HepG2 (cell line): ENCODE measurements at regions not wholly inside any gene's neighbourhood (a gene's known extent, or its start where the extent isn't known, plus 50 kb on each side); places are given as distances from the start of the nearest gene placed in this dataset.

Experiments
- ATAC-seq: fragments of 200-7000 bp; cut with Tn5 transposase; 3 replicates; pipeline ENCODE4 v1.9.1; 2020; ENCODE audit warnings: mild to moderate bottlenecking, moderate library complexity
- BruUV-seq: library from RNA; stranded (reverse); fragments of 400-500 nt; replicated peaks from 2 replicates; lab custom pipeline; 2021; lab: Mats Ljungman, UMichigan
- CTCF ChIA-PET: fragments of 300-600 bp; formaldehyde crosslinking; extraction: SDS; loops from one replicate; lab custom pipeline; 2021; ENCODE audit warnings: low total read pairs, inconsistent platforms, low intra/inter-chr PET ratio; lab: Yijun Ruan, JAX
- POLR2A ChIA-PET: fragments of 350-600 bp; sonication (Branson Sonifier 250); formaldehyde crosslinking; loops from one replicate; lab custom pipeline; 2020; ENCODE audit warnings: antibody characterized with exemption, inconsistent platforms; lab: Yijun Ruan, JAX
- DNase-seq: peaks from one replicate; pipeline ENCODE4 v3.0.0-alpha.2; 2015; ENCODE audit warnings: low spot score
- FAIRE-seq: peaks from 3 replicates; lab custom pipeline; 2011; peaks lifted over from hg19 to GRCh38; lab: Jason Lieb, UNC
- H2AFZ ChIP-seq: one replicate; pipeline ENCODE4 v1.6.1; 2011; ENCODE audit warnings: low read length, inconsistent platforms
- H3K27ac ChIP-seq: fragments of 300-600 bp; 3 replicates; pipeline ENCODE4 v1.8.0; 2011; ENCODE audit warnings: mixed run types, mild to moderate bottlenecking, mixed read lengths, low read length, inconsistent platforms; ENCODE audit not compliant: insufficient read depth; ENCODE audit errors: extremely low read length
- H3K27me3 ChIP-seq, 2 experiments: fragments of 200-600 bp in 1 of 2; 2 replicates in 1 of 2; 3 replicates in 1 of 2; pipeline versions ENCODE4 v1.6.0 to v1.8.0; 2011; ENCODE audit warnings: low read length in 2 of 2, mild to moderate bottlenecking in 2 of 2, moderate library complexity in 2 of 2, inconsistent platforms in 1 of 2; ENCODE audit not compliant: insufficient read depth in 2 of 2, control insufficient read depth in 1 of 2
- H3K36me3 ChIP-seq, 2 experiments: fragments of 200-600 bp in 1 of 2; replicated peaks in 1 of 2; 2 replicates in 1 of 2; 3 replicates in 1 of 2; pipeline versions ENCODE4 v1.5.1 to v1.8.0; 2011; ENCODE audit warnings: low read length in 2 of 2, inconsistent platforms in 1 of 2; ENCODE audit not compliant: insufficient read depth in 2 of 2, control insufficient read depth in 1 of 2
- H3K4me1 ChIP-seq: 2 replicates; pipeline ENCODE4 v1.5.1; 2012; ENCODE audit warnings: low read length, inconsistent platforms; ENCODE audit not compliant: insufficient read depth
- H3K4me2 ChIP-seq: 2 replicates; pipeline ENCODE4 v1.6.0; 2011; ENCODE audit warnings: low read depth, low read length, inconsistent platforms
- H3K4me3 ChIP-seq, 3 experiments: fragments of 200-600 bp in 1 of 3; sonication (generic), shearing (Covaris generic) in 1 of 3; replicated peaks in 1 of 3; 2 replicates each; pipeline ENCODE4 v1.5.1; 2011 to 2016; ENCODE audit warnings: low read length in 3 of 3, inconsistent platforms in 2 of 3, low read depth in 2 of 3, mild to moderate bottlenecking in 2 of 3, control low read depth in 1 of 3, mixed read lengths in 1 of 3; ENCODE audit not compliant: insufficient read depth in 1 of 3
- H3K79me2 ChIP-seq: one replicate; pipeline ENCODE4 v1.6.1; 2011; ENCODE audit warnings: low read length, inconsistent platforms; ENCODE audit not compliant: insufficient read depth
- H3K9ac ChIP-seq: 2 replicates; pipeline ENCODE4 v1.6.0; 2011; ENCODE audit warnings: mild to moderate bottlenecking, low read depth, low read length, inconsistent platforms; ENCODE audit not compliant: insufficient read depth
- H3K9me3 ChIP-seq: 2 replicates; pipeline ENCODE4 v1.5.1; 2012; ENCODE audit warnings: mild to moderate bottlenecking, low read length
- H4K20me1 ChIP-seq: 2 replicates; pipeline ENCODE4 v1.6.0; 2011; ENCODE audit warnings: inconsistent platforms, mild to moderate bottlenecking, low read length, moderate library complexity; ENCODE audit not compliant: insufficient read depth
- AGO1 ChIP-seq: fragments of 200-400 bp; formaldehyde crosslinking; IDR thresholded peaks from 2 replicates; pipeline ENCODE4 v1.6.1; 2017; ENCODE audit warnings: mild to moderate bottlenecking, low read depth, low read length, moderate library complexity; ENCODE audit not compliant: poor library complexity, severe bottlenecking
- ARID3A ChIP-seq: IDR thresholded peaks from 2 replicates; pipeline ENCODE4 v1.6.1; 2012; ENCODE audit warnings: low read depth, low read length, improper control_type of control experiment
- ATF2 ChIP-seq: sonication (generic); formaldehyde crosslinking; IDR thresholded peaks from 2 replicates; pipeline ENCODE4 v1.4.0; 2020; ENCODE audit warnings: missing genetic modification reagents
- BCL3 ChIP-seq: sonication (generic); formaldehyde crosslinking; IDR thresholded peaks from 2 replicates; pipeline ENCODE4 v1.5.1; 2020; ENCODE audit warnings: mild to moderate bottlenecking, missing genetic modification reagents, moderate library complexity
- E2F5 ChIP-seq: sonication (generic); formaldehyde crosslinking; conservative IDR thresholded peaks from 2 replicates; pipeline ENCODE4 v1.4.0; 2020; ENCODE audit warnings: missing genetic modification reagents
- RCOR2 ChIP-seq: IDR thresholded peaks from 2 replicates; pipeline ENCODE4 v1.6.1; 2016; ENCODE audit warnings: missing biosample characterization, missing genetic modification reagents
- THAP9 ChIP-seq: sonication (generic); formaldehyde crosslinking; IDR thresholded peaks from 2 replicates; pipeline ENCODE4; 2020; ENCODE audit warnings: missing genetic modification reagents, mild to moderate bottlenecking, borderline replicate concordance
- ZNF225 ChIP-seq: sonication (generic); formaldehyde crosslinking; IDR thresholded peaks from 2 replicates; pipeline ENCODE4 v1.4.0; 2020; ENCODE audit warnings: mild to moderate bottlenecking, missing genetic modification reagents
- ZNF747 ChIP-seq: sonication (generic); formaldehyde crosslinking; IDR thresholded peaks from 2 replicates; pipeline ENCODE4 v1.8.1; 2023; ENCODE audit warnings: missing genetic modification reagents, mild to moderate bottlenecking, borderline replicate concordance
- in situ Hi-C: cut with HindIII; loops from 2 replicates; pipeline ENCODE4 v1.10.0; 2017; ENCODE audit warnings: low pct_unique_long_range_greater_than_20kb; ENCODE audit not compliant: extremely low pct_ligation_motif_present
- intact Hi-C: fragments of 100-400 bp; cut with micrococcal nuclease; formaldehyde crosslinking; loops from one replicate; pipeline ENCODE4 v1.10.0; 2022; ENCODE audit not compliant: unreplicated experiment

- TF ChIP-seq BCL3 (no peak), ARID3A (no peak), ATF2 (CRISPR knock-in tag) (no peak), AGO1 (no peak)
Measured at GRCh38 chr2:59853032-59853431, 700.4 kb downstream of the BCL11A start (continued).

GRCh38 chr2:59851836-59852475 is 701.5 kb downstream of the BCL11A start:
- Histone ChIP-seq H3K79me2 (no peaks in the 10 kb centered on the region), H3K4me1 (no peaks in the 10 kb centered on the region), H3K9ac (no peak overlapping the region), H3K4me3 (no peak overlapping the region), H2AFZ (no peak overlapping the region), H3K27ac (no peak overlapping the region), H3K36me3 (no peaks in the 10 kb centered on the region), H3K27me3 (no peaks in the 10 kb centered on the region), H3K4me2 (no peak overlapping the region), H4K20me1 (no peaks in the 10 kb centered on the region), H3K9me3 (no peaks in the 10 kb centered on the region)
- no TSS peak for BruUV-seq
- DNase-seq (no peak), ATAC-seq (no peak), FAIRE-seq (no peak)
- in situ Hi-C loops (no loop called here), intact Hi-C loops (no loop called here)
- POLR2A ChIA-PET: no interaction called here
- TF ChIP-seq RCOR2 (CRISPR knock-in tag) (no peak), ZNF225 (CRISPR knock-in tag) (no peak), E2F5 (CRISPR knock-in tag) (no peak), THAP9 (no peak), ZNF747 (CRISPR knock-in tag) (no peak)
- CTCF ChIA-PET: no interaction called here
